Activated CD8-positive, alpha-beta T cell treated with anti-CD3 and anti-CD28 coated beads for 36 hours (primary cell): ENCODE measurements at regions not wholly inside any gene's neighbourhood (a gene's known extent, or its start where the extent isn't known, plus 50 kb on each side); places are given as distances from the start of the nearest gene placed in this dataset.

Experiments
- ATAC-seq: fragments of 200-7000 bp; cut with Tn5 transposase; one replicate; pipeline ENCODE4 v1.10.0; 2021; ENCODE audit warnings: mild to moderate bottlenecking, moderate library complexity
- CTCF ChIA-PET: fragments of 350-600 bp; sonication (Branson Sonifier 250); formaldehyde crosslinking; loops from one replicate; lab custom pipeline; 2021; ENCODE audit warnings: antibody characterized with exemption; lab: Charles Lee
- POLR2A ChIA-PET: fragments of 350-600 bp; sonication (Branson Sonifier 250); formaldehyde crosslinking; loops from one replicate; lab custom pipeline; 2021; ENCODE audit warnings: antibody characterized with exemption; lab: Charles Lee
- DNase-seq: peaks from one replicate; pipeline ENCODE4 v3.0.0-alpha.2; 2020
- H3K27ac Mint-ChIP-seq: one replicate; pipeline ENCODE4 v1.8.0; 2021; ENCODE audit warnings: mild to moderate bottlenecking, mixed read lengths
- H3K27me3 Mint-ChIP-seq: one replicate; pipeline ENCODE4 v1.8.0; 2021; ENCODE audit warnings: mixed read lengths
- H3K36me3 Mint-ChIP-seq: one replicate; pipeline ENCODE4 v1.8.0; 2021; ENCODE audit warnings: low read depth, mixed read lengths
- H3K4me1 Mint-ChIP-seq: one replicate; pipeline ENCODE4 v1.8.0; 2021; ENCODE audit warnings: low read depth, mixed read lengths
- H3K4me3 Mint-ChIP-seq: one replicate; pipeline ENCODE4 v1.8.0; 2021; ENCODE audit warnings: mild to moderate bottlenecking, moderate library complexity, mixed read lengths
- H3K9me3 Mint-ChIP-seq: one replicate; pipeline ENCODE4 v1.8.0; 2021; ENCODE audit warnings: mixed read lengths
- CTCF ChIP-seq: fragments of 200-600 bp; IDR thresholded peaks from one replicate; pipeline ENCODE4 v1.8.0; 2022; ENCODE audit warnings: antibody characterized with exemption, mild to moderate bottlenecking
- intact Hi-C: fragments of 100-400 bp; cut with micrococcal nuclease; formaldehyde crosslinking; loops from one replicate; pipeline ENCODE4 v1.10.0; 2022

GRCh38 chr12:111275308-111275707, 93.6 kb downstream of the PHETA1 start:
- intact Hi-C loops, result no loop called here
- Mint-ChIP-seq H3K36me3 (no peaks in the 10 kb centered on the region), H3K4me1 (no peaks in the 10 kb centered on the region), H3K9me3 (no peaks in the 10 kb centered on the region), H3K27me3 (peaks cover 8% of the 10 kb centered on the region), H3K27ac (no peak overlapping the region), H3K4me3 (no peak overlapping the region)
- ATAC-seq (no peak), DNase-seq (no peak)
- ChIA-PET CTCF (interaction anchor here (0.8 to 2.3 kb wide), 2 partner anchors 24 to 28 kb away, joined by 3 to 8 read pairs; no protein-coding TSS in a partner anchor), POLR2A (no interaction called here)
- TF ChIP-seq CTCF, result no peak

- Mint-ChIP-seq H3K9me3 (no peaks in the 10 kb centered on the region), H3K27me3 (peaks cover 8% of the 10 kb centered on the region), H3K4me1 (no peaks in the 10 kb centered on the region), H3K27ac (no peak overlapping the region), H3K36me3 (no peaks in the 10 kb centered on the region), H3K4me3 (no peak overlapping the region)
- intact Hi-C loops, result no loop called here
- ATAC-seq, result no peak
- ChIA-PET CTCF (interaction anchor here (0.7 to 2.3 kb wide), 2 partner anchors 12 to 24 kb away, joined by 3 to 8 read pairs; no protein-coding TSS in a partner anchor), POLR2A (no interaction called here)
- no peak for DNase-seq
- TF ChIP-seq CTCF, result no peak
Observed at GRCh38 chr12:111274777-111275176, 94.1 kb downstream of the PHETA1 start.

- H3K4me1 Mint-ChIP-seq, result no peaks in the 10 kb centered on the region
- peak; percentile 44 for TF ChIP-seq CTCF
- ChIA-PET POLR2A (no interaction called here), CTCF (interaction anchor here (0.8 to 1.7 kb wide), 15 partner anchors 11 to 335 kb away, joined by 3 to 7 read pairs (median 3); no protein-coding TSS in a partner anchor)
- H3K36me3 Mint-ChIP-seq, result no peaks in the 10 kb centered on the region
- ATAC-seq (no peak), DNase-seq (peak; percentile 6)
- H3K27me3 Mint-ChIP-seq, result peaks cover 4% of the 10 kb centered on the region
- no peak overlapping the region for H3K27ac Mint-ChIP-seq
- no peak overlapping the region for H3K4me3 Mint-ChIP-seq
- intact Hi-C loops, result no loop called here
- H3K9me3 Mint-ChIP-seq, result no peaks in the 10 kb centered on the region
Observed at GRCh38 chr12:111271674-111272418, 97.0 kb downstream of the PHETA1 start.

GRCh38 chr12:111270774-111271173, 98.1 kb downstream of the PHETA1 start:
- no peaks in the 10 kb centered on the region for H3K4me1 Mint-ChIP-seq
- ATAC-seq, result no peak
- no peak for TF ChIP-seq CTCF
- peaks cover 4% of the 10 kb centered on the region for H3K27me3 Mint-ChIP-seq
- no peaks in the 10 kb centered on the region for H3K9me3 Mint-ChIP-seq
- DNase-seq, result no peak
- ChIA-PET CTCF (interaction anchor here (1.4 to 1.7 kb wide), 4 partner anchors 27 to 334 kb away, joined by 3 to 5 read pairs (median 4); no protein-coding TSS in a partner anchor), POLR2A (no interaction called here)
- H3K27ac Mint-ChIP-seq, result no peak overlapping the region
- no peaks in the 10 kb centered on the region for H3K36me3 Mint-ChIP-seq
- intact Hi-C loops, result no loop called here
- H3K4me3 Mint-ChIP-seq, result no peak overlapping the region

GRCh38 chr12:111270239-111270638, 98.7 kb downstream of the PHETA1 start:
- Mint-ChIP-seq H3K27me3 (peaks cover 4% of the 10 kb centered on the region), H3K4me1 (no peaks in the 10 kb centered on the region), H3K27ac (no peak overlapping the region), H3K9me3 (no peaks in the 10 kb centered on the region), H3K36me3 (no peaks in the 10 kb centered on the region), H3K4me3 (no peak overlapping the region)
- ChIA-PET CTCF (interaction anchor here (3.7 kb wide), 1 partner anchor 29 kb away, joined by 23 read pairs; no protein-coding TSS in a partner anchor), POLR2A (no interaction called here)
- intact Hi-C loops, result no loop called here
- ATAC-seq (no peak), DNase-seq (no peak)
- TF ChIP-seq CTCF, result no peak
